ENCODE measurements at regions not wholly inside any gene's neighbourhood (a gene's known extent, or its start where the extent isn't known, plus 50 kb on each side); places are given as distances from the start of the nearest gene placed in this dataset.

GRCh38 chr15:75140080-75140879 is 61.4 kb upstream of the C15orf39 start:
- no peaks in the 10 kb centered on the region for H3K36me3 ChIP-seq (ENCODE audit: insufficient read depth, low read length)
- peaks cover 14% of the 10 kb centered on the region for H3K4me1 ChIP-seq (ENCODE audit: insufficient read depth, low read length)
- H2AFZ ChIP-seq (ENCODE audit: low read depth, low read length) = no peak overlapping the region
- no peak overlapping the region for H3K4me3 ChIP-seq (ENCODE audit: low read length)
- peaks cover 18% of the 10 kb centered on the region for H3K9me3 ChIP-seq (ENCODE audit: low read length)
- no peaks in the 10 kb centered on the region for H3K27me3 ChIP-seq (ENCODE audit: insufficient read depth, low read length)

- no peak overlapping the region for H3K4me3 ChIP-seq (ENCODE audit: low read length)
- H3K9me3 ChIP-seq (ENCODE audit: low read length) = peaks cover 18% of the 10 kb centered on the region
- no peaks in the 10 kb centered on the region for H3K36me3 ChIP-seq (ENCODE audit: insufficient read depth, low read length)
- no peaks in the 10 kb centered on the region for H3K27me3 ChIP-seq (ENCODE audit: insufficient read depth, low read length)
- H2AFZ ChIP-seq (ENCODE audit: low read depth, low read length) = no peak overlapping the region
- H3K4me1 ChIP-seq (ENCODE audit: insufficient read depth, low read length) = peaks cover 14% of the 10 kb centered on the region
Observed at GRCh38 chr15:75142499-75142898, 59.2 kb upstream of the C15orf39 start.

- H3K9me3 ChIP-seq (ENCODE audit: low read length) = peaks cover 18% of the 10 kb centered on the region
- no peaks in the 10 kb centered on the region for H3K27me3 ChIP-seq (ENCODE audit: insufficient read depth, low read length)
- no peak overlapping the region for H3K4me3 ChIP-seq (ENCODE audit: low read length)
- H3K36me3 ChIP-seq (ENCODE audit: insufficient read depth, low read length) = no peaks in the 10 kb centered on the region
- no peak overlapping the region for H2AFZ ChIP-seq (ENCODE audit: low read depth, low read length)
- peaks cover 2% of the 10 kb centered on the region for H3K4me1 ChIP-seq (ENCODE audit: insufficient read depth, low read length)
Observed at GRCh38 chr15:75143738-75144334, 57.8 kb upstream of the C15orf39 start.

GRCh38 chr15:75145027-75145841 is 56.4 kb upstream of the C15orf39 start:
- Histone ChIP-seq H2AFZ (ENCODE audit: low read depth, low read length) (no peak overlapping the region), H3K4me1 (ENCODE audit: insufficient read depth, low read length) (no peaks in the 10 kb centered on the region), H3K36me3 (ENCODE audit: insufficient read depth, low read length) (no peaks in the 10 kb centered on the region), H3K27me3 (ENCODE audit: insufficient read depth, low read length) (no peaks in the 10 kb centered on the region), H3K9me3 (ENCODE audit: low read length) (peaks cover 16% of the 10 kb centered on the region), H3K4me3 (ENCODE audit: low read length) (no peak overlapping the region)

GRCh38 chr15:75148280-75148679 is 53.4 kb upstream of the C15orf39 start:
- Histone ChIP-seq H3K9me3 (ENCODE audit: low read length) (peaks cover 10% of the 10 kb centered on the region), H3K4me3 (ENCODE audit: low read length) (no peak overlapping the region)

GRCh38 chr15:75149867-75150709 is 51.6 kb upstream of the C15orf39 start:
- H3K36me3 ChIP-seq (ENCODE audit: insufficient read depth, low read length) = no peaks in the 10 kb centered on the region
- H3K9me3 ChIP-seq (ENCODE audit: low read length) = no peaks in the 10 kb centered on the region
- H3K4me3 ChIP-seq (ENCODE audit: low read length) = no peak overlapping the region
- H3K27me3 ChIP-seq (ENCODE audit: insufficient read depth, low read length) = no peaks in the 10 kb centered on the region
- no peak overlapping the region for H2AFZ ChIP-seq (ENCODE audit: low read depth, low read length)
- H3K4me1 ChIP-seq (ENCODE audit: insufficient read depth, low read length) = no peaks in the 10 kb centered on the region

More at GRCh38 chr15:75148280-75148679, 53.4 kb upstream of the C15orf39 start:
- H3K27me3 ChIP-seq (ENCODE audit: insufficient read depth, low read length) = no peaks in the 10 kb centered on the region
- no peaks in the 10 kb centered on the region for H3K4me1 ChIP-seq (ENCODE audit: insufficient read depth, low read length)
- no peak overlapping the region for H2AFZ ChIP-seq (ENCODE audit: low read depth, low read length)
- no peaks in the 10 kb centered on the region for H3K36me3 ChIP-seq (ENCODE audit: insufficient read depth, low read length)

GRCh38 chr15:75151214-75152128 is 50.2 kb upstream of the C15orf39 start:
- no peaks in the 10 kb centered on the region for H3K9me3 ChIP-seq (ENCODE audit: low read length)

More at GRCh38 chr15:75151214-75152128, 50.2 kb upstream of the C15orf39 start:
- Histone ChIP-seq H2AFZ (ENCODE audit: low read depth, low read length) (no peak overlapping the region), H3K36me3 (ENCODE audit: insufficient read depth, low read length) (no peaks in the 10 kb centered on the region), H3K27me3 (ENCODE audit: insufficient read depth, low read length) (no peaks in the 10 kb centered on the region), H3K4me1 (ENCODE audit: insufficient read depth, low read length) (no peaks in the 10 kb centered on the region), H3K4me3 (ENCODE audit: low read length) (no peak overlapping the region)
